Osteocyte (in vitro differentiated cells): ENCODE measurements at regions not wholly inside any gene's neighbourhood (a gene's known extent, or its start where the extent isn't known, plus 50 kb on each side); places are given as distances from the start of the nearest gene placed in this dataset.
"Not testable (repeated sequence)": the region's sequence is repeated elsewhere in the genome, so short reads cannot be mapped to it uniquely, and the experiment has no call there.

Source experiments
- DNase-seq: peaks from one replicate; pipeline ENCODE4 v3.0.0; 2021; ENCODE audit warnings: mixed read lengths; ENCODE audit not compliant: unreplicated experiment; ENCODE audit errors: extremely low spot score
- H3K27ac Mint-ChIP-seq: one replicate; pipeline ENCODE4 v1.8.0; 2021; ENCODE audit warnings: mild to moderate bottlenecking, mixed read lengths; ENCODE audit not compliant: unreplicated experiment
- H3K27me3 Mint-ChIP-seq: one replicate; pipeline ENCODE4 v1.8.0; 2021; ENCODE audit warnings: mixed read lengths; ENCODE audit not compliant: unreplicated experiment
- H3K36me3 Mint-ChIP-seq: one replicate; pipeline ENCODE4 v1.8.0; 2021; ENCODE audit warnings: mixed read lengths; ENCODE audit not compliant: unreplicated experiment
- H3K4me1 Mint-ChIP-seq: one replicate; pipeline ENCODE4 v1.8.0; 2021; ENCODE audit warnings: mixed read lengths; ENCODE audit not compliant: unreplicated experiment
- H3K4me3 Mint-ChIP-seq: one replicate; pipeline ENCODE4 v1.8.0; 2021; ENCODE audit warnings: mild to moderate bottlenecking, moderate library complexity, mixed read lengths; ENCODE audit not compliant: unreplicated experiment
- H3K9me3 Mint-ChIP-seq: one replicate; pipeline ENCODE4 v1.8.0; 2021; ENCODE audit warnings: mixed read lengths; ENCODE audit not compliant: unreplicated experiment
- TF ChIP-seq, protein P1 (sequence below): fragments of 200-600 bp; sonication (generic); IDR thresholded peaks from 2 replicates; pipeline ENCODE4 v1.5.0; 2021; ENCODE audit warnings: antibody characterized with exemption, mild to moderate bottlenecking, moderate library complexity

DNA sequence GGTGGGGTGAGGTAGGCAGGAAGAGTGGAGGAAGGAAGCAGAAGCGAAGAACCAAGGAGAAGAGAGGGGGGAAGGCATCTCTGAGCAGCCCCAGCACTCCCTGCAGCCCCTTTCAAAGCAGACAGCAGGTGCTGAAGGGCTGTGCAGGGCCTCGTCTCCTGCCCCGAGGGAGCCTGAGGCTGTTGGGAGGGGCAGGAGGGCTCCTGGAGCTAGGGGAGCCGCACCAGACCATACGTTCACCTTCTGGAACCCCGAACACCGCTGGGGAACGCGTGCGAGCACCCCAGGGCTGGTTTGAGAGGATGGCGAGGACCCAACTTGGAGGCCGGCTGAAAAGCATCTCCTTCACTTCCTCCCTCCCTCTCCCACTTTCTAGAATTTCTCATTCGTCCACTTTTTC lies 259.8 kb downstream of the FAM43A start:
- no peak for DNase-seq
- Mint-ChIP-seq H3K9me3 (peaks cover 14% of the 10 kb centered on the region), H3K27me3 (peaks cover 8% of the 10 kb centered on the region), H3K4me1 (no peaks in the 10 kb centered on the region), H3K4me3 (no peak overlapping the region), H3K27ac (no peak overlapping the region), H3K36me3 (peaks cover 2% of the 10 kb centered on the region)
- TF ChIP-seq, protein P1, sequence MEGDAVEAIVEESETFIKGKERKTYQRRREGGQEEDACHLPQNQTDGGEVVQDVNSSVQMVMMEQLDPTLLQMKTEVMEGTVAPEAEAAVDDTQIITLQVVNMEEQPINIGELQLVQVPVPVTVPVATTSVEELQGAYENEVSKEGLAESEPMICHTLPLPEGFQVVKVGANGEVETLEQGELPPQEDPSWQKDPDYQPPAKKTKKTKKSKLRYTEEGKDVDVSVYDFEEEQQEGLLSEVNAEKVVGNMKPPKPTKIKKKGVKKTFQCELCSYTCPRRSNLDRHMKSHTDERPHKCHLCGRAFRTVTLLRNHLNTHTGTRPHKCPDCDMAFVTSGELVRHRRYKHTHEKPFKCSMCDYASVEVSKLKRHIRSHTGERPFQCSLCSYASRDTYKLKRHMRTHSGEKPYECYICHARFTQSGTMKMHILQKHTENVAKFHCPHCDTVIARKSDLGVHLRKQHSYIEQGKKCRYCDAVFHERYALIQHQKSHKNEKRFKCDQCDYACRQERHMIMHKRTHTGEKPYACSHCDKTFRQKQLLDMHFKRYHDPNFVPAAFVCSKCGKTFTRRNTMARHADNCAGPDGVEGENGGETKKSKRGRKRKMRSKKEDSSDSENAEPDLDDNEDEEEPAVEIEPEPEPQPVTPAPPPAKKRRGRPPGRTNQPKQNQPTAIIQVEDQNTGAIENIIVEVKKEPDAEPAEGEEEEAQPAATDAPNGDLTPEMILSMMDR = no peak

DNA sequence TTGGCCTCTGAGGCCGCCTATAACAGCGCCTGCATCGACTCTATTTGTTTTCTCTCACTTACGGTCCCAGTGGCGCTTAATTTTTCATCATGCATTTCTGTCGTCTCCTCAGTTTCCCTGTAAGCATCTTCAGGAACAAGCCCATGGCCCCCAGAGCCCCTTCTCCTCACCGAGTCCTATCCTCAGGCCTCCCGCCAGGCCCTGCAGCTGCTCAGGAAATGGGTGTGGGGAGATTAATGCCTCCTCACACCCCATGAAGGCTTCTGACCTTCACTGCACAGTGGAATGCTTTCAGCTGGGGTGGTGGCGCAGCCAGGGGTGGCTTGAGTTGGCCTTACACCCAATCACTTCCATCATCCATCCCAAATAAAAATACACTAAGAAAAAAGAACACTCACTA lies 260.4 kb downstream of the FAM43A start:
- H3K36me3 Mint-ChIP-seq = peaks cover 2% of the 10 kb centered on the region
- TF ChIP-seq, protein P1 = no peak
- DNase-seq = no peak
- H3K4me1 Mint-ChIP-seq = no peaks in the 10 kb centered on the region
- peaks cover 8% of the 10 kb centered on the region for H3K27me3 Mint-ChIP-seq
- no peak overlapping the region for H3K27ac Mint-ChIP-seq
- no peak overlapping the region for H3K4me3 Mint-ChIP-seq
- peaks cover 14% of the 10 kb centered on the region for H3K9me3 Mint-ChIP-seq

GRCh38 chr3:194949592-194949991 lies 263.9 kb downstream of the FAM43A start:
- no peak overlapping the region for H3K27ac Mint-ChIP-seq
- no peaks in the 10 kb centered on the region for H3K4me1 Mint-ChIP-seq
- H3K27me3 Mint-ChIP-seq = peaks cover 15% of the 10 kb centered on the region
- DNase-seq = no peak
- H3K36me3 Mint-ChIP-seq = peaks cover 2% of the 10 kb centered on the region
- peaks cover 14% of the 10 kb centered on the region for H3K9me3 Mint-ChIP-seq
- TF ChIP-seq, protein P1 = no peak
- H3K4me3 Mint-ChIP-seq = no peak overlapping the region

GRCh38 chr3:194950906-194951628 lies 265.4 kb downstream of the FAM43A start:
- Mint-ChIP-seq H3K4me3 (no peak overlapping the region), H3K9me3 (peaks cover 14% of the 10 kb centered on the region), H3K27me3 (peaks cover 17% of the 10 kb centered on the region), H3K4me1 (no peaks in the 10 kb centered on the region), H3K36me3 (peaks cover 2% of the 10 kb centered on the region), H3K27ac (no peak overlapping the region)
- no peak for DNase-seq
- TF ChIP-seq, protein P1 = no peak

GRCh38 chr3:194951629-194951920 lies 265.9 kb downstream of the FAM43A start:
- not testable (repeated sequence) for H3K4me1 Mint-ChIP-seq, H3K27ac Mint-ChIP-seq, H3K36me3 Mint-ChIP-seq, H3K4me3 Mint-ChIP-seq, DNase-seq
- peaks cover 19% of the 10 kb centered on the region for H3K27me3 Mint-ChIP-seq
- H3K9me3 Mint-ChIP-seq = peaks cover 14% of the 10 kb centered on the region
